Esophagus muscularis mucosa (tissue), 4 donors: ENCODE measurements at regions not wholly inside any gene's neighbourhood (a gene's known extent, or its start where the extent isn't known, plus 50 kb on each side); places are given as distances from the start of the nearest gene placed in this dataset.

ENCODE experiments used
- CTCF ChIP-seq, 3 experiments: fragments of 200-600 bp in 2 of 3; fragments of 450-650 bp in 1 of 3; sonication (generic) in 2 of 3; IDR thresholded peaks; one replicate each; pipeline ENCODE4 v1.5.1; 2017 to 2019; ENCODE audit warnings: antibody characterized with exemption in 3 of 3, mild to moderate bottlenecking in 2 of 3, moderate library complexity in 1 of 3
- EP300 ChIP-seq: sonication (generic); formaldehyde crosslinking; IDR thresholded peaks from one replicate; pipeline ENCODE4 v1.6.1; 2017; ENCODE audit warnings: antibody characterized with exemption
- POLR2A ChIP-seq: fragments of 450-650 bp; IDR thresholded peaks from one replicate; pipeline ENCODE4 v1.6.1; 2017; ENCODE audit warnings: antibody characterized with exemption, moderate library complexity, mild to moderate bottlenecking, low read depth
- POLR2AphosphoS5 ChIP-seq, 2 donors: sonication (generic); formaldehyde crosslinking; IDR thresholded peaks; one replicate each; pipeline ENCODE4 v1.6.1; 2017; ENCODE audit warnings: antibody characterized with exemption in 2 of 2

GRCh38 chr6:77205936-77206335 lies 257.4 kb downstream of the HTR1B start:
- TF ChIP-seq EP300 (no peak), CTCF (IDR thresholded peaks at IDR 0.05) (no peak), POLR2AphosphoS5 (IDR thresholded peaks at IDR 0.05) (no peak), POLR2A (no peak)
